ENCODE measurements at regions not wholly inside any gene's neighbourhood (a gene's known extent, or its start where the extent isn't known, plus 50 kb on each side); places are given as distances from the start of the nearest gene placed in this dataset.

- Histone ChIP-seq H3K4me3 (replicated peaks; ENCODE audit: insufficient read depth, low read length) (no peak overlapping the region), H3K27me3 (ENCODE audit: insufficient read depth, poor library complexity, severe bottlenecking) (no peaks in the 10 kb centered on the region), H3K27ac (replicated peaks) (no peak overlapping the region)
- no peak for DNase-seq (ENCODE audit: low read depth in 1 of 2, low spot score in 1 of 2)
- TF ChIP-seq, protein P1, sequence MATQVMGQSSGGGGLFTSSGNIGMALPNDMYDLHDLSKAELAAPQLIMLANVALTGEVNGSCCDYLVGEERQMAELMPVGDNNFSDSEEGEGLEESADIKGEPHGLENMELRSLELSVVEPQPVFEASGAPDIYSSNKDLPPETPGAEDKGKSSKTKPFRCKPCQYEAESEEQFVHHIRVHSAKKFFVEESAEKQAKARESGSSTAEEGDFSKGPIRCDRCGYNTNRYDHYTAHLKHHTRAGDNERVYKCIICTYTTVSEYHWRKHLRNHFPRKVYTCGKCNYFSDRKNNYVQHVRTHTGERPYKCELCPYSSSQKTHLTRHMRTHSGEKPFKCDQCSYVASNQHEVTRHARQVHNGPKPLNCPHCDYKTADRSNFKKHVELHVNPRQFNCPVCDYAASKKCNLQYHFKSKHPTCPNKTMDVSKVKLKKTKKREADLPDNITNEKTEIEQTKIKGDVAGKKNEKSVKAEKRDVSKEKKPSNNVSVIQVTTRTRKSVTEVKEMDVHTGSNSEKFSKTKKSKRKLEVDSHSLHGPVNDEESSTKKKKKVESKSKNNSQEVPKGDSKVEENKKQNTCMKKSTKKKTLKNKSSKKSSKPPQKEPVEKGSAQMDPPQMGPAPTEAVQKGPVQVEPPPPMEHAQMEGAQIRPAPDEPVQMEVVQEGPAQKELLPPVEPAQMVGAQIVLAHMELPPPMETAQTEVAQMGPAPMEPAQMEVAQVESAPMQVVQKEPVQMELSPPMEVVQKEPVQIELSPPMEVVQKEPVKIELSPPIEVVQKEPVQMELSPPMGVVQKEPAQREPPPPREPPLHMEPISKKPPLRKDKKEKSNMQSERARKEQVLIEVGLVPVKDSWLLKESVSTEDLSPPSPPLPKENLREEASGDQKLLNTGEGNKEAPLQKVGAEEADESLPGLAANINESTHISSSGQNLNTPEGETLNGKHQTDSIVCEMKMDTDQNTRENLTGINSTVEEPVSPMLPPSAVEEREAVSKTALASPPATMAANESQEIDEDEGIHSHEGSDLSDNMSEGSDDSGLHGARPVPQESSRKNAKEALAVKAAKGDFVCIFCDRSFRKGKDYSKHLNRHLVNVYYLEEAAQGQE (IDR thresholded peaks at IDR 0.05; ENCODE audit: insufficient replicate concordance, low read depth), result no peak
- TF ChIP-seq GABPA (IDR thresholded peaks at IDR 0.05; ENCODE audit: low read depth) (no peak), CTCF (IDR thresholded peaks at IDR 0.05; ENCODE audit: insufficient read depth, low read length) (no peak), SPI1 (IDR thresholded peaks at IDR 0.05; ENCODE audit: borderline replicate concordance, low read depth) (no peak), POLR2AphosphoS5 (IDR thresholded peaks at IDR 0.05; ENCODE audit: low read depth) (no peak)
Measured at GRCh38 chr3:148395821-148396220, 301.9 kb upstream of the AGTR1 start.

GRCh38 chr3:148400754-148401153, 296.9 kb upstream of the AGTR1 start:
- Histone ChIP-seq H3K4me3 (replicated peaks; ENCODE audit: insufficient read depth, low read length) (no peak overlapping the region), H3K27me3 (ENCODE audit: insufficient read depth, poor library complexity, severe bottlenecking) (no peaks in the 10 kb centered on the region), H3K27ac (replicated peaks) (no peak overlapping the region)
- no peak for TF ChIP-seq CTCF (IDR thresholded peaks at IDR 0.05; ENCODE audit: insufficient read depth, low read length)
- no peak for TF ChIP-seq POLR2AphosphoS5 (IDR thresholded peaks at IDR 0.05; ENCODE audit: low read depth)
- TF ChIP-seq, protein P1 (IDR thresholded peaks at IDR 0.05; ENCODE audit: insufficient replicate concordance, low read depth), result no peak
- no peak for TF ChIP-seq GABPA (IDR thresholded peaks at IDR 0.05; ENCODE audit: low read depth)
- no peak for TF ChIP-seq SPI1 (IDR thresholded peaks at IDR 0.05; ENCODE audit: borderline replicate concordance, low read depth)
- no peak for DNase-seq (ENCODE audit: low read depth in 1 of 2, low spot score in 1 of 2)

DNA sequence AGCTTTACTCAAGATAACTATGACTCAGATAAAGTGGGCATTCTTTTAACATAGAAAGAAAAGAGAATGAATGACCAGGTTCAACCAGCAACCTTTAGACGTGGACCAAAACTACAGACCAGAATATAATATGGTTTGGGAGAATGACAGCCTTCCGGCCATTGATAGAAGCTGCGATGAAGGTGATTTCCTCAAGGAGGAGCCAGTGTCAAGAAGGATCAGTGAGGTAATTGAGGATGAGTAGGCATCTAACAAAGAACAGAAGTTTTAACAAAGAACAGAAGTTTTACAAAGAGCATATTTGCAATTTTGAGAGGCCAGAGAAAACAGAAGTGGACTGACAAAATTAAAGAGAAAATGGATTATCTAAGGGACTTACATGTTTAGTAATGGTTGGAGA, 289.0 kb upstream of the AGTR1 start:
- TF ChIP-seq CTCF (IDR thresholded peaks at IDR 0.05; ENCODE audit: insufficient read depth, low read length), result no peak
- no peak for TF ChIP-seq SPI1 (IDR thresholded peaks at IDR 0.05; ENCODE audit: borderline replicate concordance, low read depth)
- TF ChIP-seq, protein P1 (IDR thresholded peaks at IDR 0.05; ENCODE audit: insufficient replicate concordance, low read depth), result no peak
- no peak for TF ChIP-seq POLR2AphosphoS5 (IDR thresholded peaks at IDR 0.05; ENCODE audit: low read depth)
- no peak for TF ChIP-seq GABPA (IDR thresholded peaks at IDR 0.05; ENCODE audit: low read depth)
- DNase-seq (ENCODE audit: low read depth in 1 of 2, low spot score in 1 of 2), result no peak
- H3K27me3 ChIP-seq (ENCODE audit: insufficient read depth, poor library complexity, severe bottlenecking), result no peaks in the 10 kb centered on the region
- no peak overlapping the region for H3K27ac ChIP-seq (replicated peaks)
- H3K4me3 ChIP-seq (replicated peaks; ENCODE audit: insufficient read depth, low read length), result no peak overlapping the region

Data from HL-60 (cell line).